ENCODE measurements at regions not wholly inside any gene's neighbourhood (a gene's known extent, or its start where the extent isn't known, plus 50 kb on each side); places are given as distances from the start of the nearest gene placed in this dataset.

- TF ChIP-seq PREB (CRISPR knock-in tag; IDR thresholded peaks at IDR 0.05; ENCODE audit: borderline replicate concordance) (no peak), TCF7 (CRISPR knock-in tag; IDR thresholded peaks at IDR 0.05; ENCODE audit: low read depth) (no peak), CBFB (CRISPR knock-in tag; IDR thresholded peaks at IDR 0.05; ENCODE audit: low read depth) (no peak), RORB (CRISPR knock-in tag; IDR thresholded peaks at IDR 0.05) (no peak), EMX1 (CRISPR knock-in tag; IDR thresholded peaks at IDR 0.05) (no peak)
These were observed 61.6 kb upstream of the ECE1 start (continued) for GRCh38 chr1:21351901-21352300.

- no peaks in the 10 kb centered on the region for H3K4me1 Mint-ChIP-seq
- POLR2A ChIA-PET: no interaction called here
- no peak overlapping the region for H3K4me3 Mint-ChIP-seq
- DNase-seq (ENCODE audit: low spot score) (no peak), ATAC-seq (no peak)
- H3K36me3 Mint-ChIP-seq: no peaks in the 10 kb centered on the region
- CTCF ChIA-PET: interaction anchor here (0.9 to 4.0 kb wide), 3 partner anchors 12 to 82 kb away, joined by 3 to 25 read pairs (median 5); no protein-coding TSS in a partner anchor
- H3K9me3 Mint-ChIP-seq: no peaks in the 10 kb centered on the region
- H3K27ac Mint-ChIP-seq: no peak overlapping the region
- TF ChIP-seq, protein P1, sequence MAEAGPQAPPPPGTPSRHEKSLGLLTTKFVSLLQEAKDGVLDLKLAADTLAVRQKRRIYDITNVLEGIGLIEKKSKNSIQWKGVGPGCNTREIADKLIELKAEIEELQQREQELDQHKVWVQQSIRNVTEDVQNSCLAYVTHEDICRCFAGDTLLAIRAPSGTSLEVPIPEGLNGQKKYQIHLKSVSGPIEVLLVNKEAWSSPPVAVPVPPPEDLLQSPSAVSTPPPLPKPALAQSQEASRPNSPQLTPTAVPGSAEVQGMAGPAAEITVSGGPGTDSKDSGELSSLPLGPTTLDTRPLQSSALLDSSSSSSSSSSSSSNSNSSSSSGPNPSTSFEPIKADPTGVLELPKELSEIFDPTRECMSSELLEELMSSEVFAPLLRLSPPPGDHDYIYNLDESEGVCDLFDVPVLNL (CRISPR knock-in tag; IDR thresholded peaks at IDR 0.05; ENCODE audit: borderline replicate concordance, low read depth): no peak
- TF ChIP-seq HMGXB4 (CRISPR knock-in tag; IDR thresholded peaks at IDR 0.05) (no peak), TP53 (CRISPR knock-in tag; IDR thresholded peaks at IDR 0.05) (no peak), ZNF232 (CRISPR knock-in tag; IDR thresholded peaks at IDR 0.05) (no peak), IRF2 (CRISPR knock-in tag; IDR thresholded peaks at IDR 0.05; ENCODE audit: borderline replicate concordance, low read depth) (no peak), PREB (CRISPR knock-in tag; IDR thresholded peaks at IDR 0.05; ENCODE audit: borderline replicate concordance) (no peak), ZNF219 (CRISPR knock-in tag; IDR thresholded peaks at IDR 0.05; ENCODE audit: borderline replicate concordance) (no peak), ZSCAN18 (CRISPR knock-in tag; IDR thresholded peaks at IDR 0.05) (no peak), ZNF423 (CRISPR knock-in tag; IDR thresholded peaks at IDR 0.05) (no peak), ZNF671 (CRISPR knock-in tag; IDR thresholded peaks at IDR 0.05) (no peak), JUN (CRISPR knock-in tag; IDR thresholded peaks at IDR 0.05) (no peak), ATF1 (CRISPR knock-in tag; IDR thresholded peaks at IDR 0.05) (no peak), CBFB (CRISPR knock-in tag; IDR thresholded peaks at IDR 0.05; ENCODE audit: low read depth) (no peak), ZBTB21 (CRISPR knock-in tag; IDR thresholded peaks at IDR 0.05; ENCODE audit: borderline replicate concordance) (no peak), GRHL2 (CRISPR knock-in tag; IDR thresholded peaks at IDR 0.05; ENCODE audit: insufficient replicate concordance, severe bottlenecking) (no peak), NFYB (CRISPR knock-in tag; conservative IDR thresholded peaks at IDR 0.05; ENCODE audit: low read depth) (no peak)
- TF ChIP-seq, protein P2, sequence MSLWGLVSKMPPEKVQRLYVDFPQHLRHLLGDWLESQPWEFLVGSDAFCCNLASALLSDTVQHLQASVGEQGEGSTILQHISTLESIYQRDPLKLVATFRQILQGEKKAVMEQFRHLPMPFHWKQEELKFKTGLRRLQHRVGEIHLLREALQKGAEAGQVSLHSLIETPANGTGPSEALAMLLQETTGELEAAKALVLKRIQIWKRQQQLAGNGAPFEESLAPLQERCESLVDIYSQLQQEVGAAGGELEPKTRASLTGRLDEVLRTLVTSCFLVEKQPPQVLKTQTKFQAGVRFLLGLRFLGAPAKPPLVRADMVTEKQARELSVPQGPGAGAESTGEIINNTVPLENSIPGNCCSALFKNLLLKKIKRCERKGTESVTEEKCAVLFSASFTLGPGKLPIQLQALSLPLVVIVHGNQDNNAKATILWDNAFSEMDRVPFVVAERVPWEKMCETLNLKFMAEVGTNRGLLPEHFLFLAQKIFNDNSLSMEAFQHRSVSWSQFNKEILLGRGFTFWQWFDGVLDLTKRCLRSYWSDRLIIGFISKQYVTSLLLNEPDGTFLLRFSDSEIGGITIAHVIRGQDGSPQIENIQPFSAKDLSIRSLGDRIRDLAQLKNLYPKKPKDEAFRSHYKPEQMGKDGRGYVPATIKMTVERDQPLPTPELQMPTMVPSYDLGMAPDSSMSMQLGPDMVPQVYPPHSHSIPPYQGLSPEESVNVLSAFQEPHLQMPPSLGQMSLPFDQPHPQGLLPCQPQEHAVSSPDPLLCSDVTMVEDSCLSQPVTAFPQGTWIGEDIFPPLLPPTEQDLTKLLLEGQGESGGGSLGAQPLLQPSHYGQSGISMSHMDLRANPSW (CRISPR knock-in tag; conservative IDR thresholded peaks at IDR 0.05; ENCODE audit: low read depth): no peak
- H3K27me3 Mint-ChIP-seq (ENCODE audit: low read depth): no peaks in the 10 kb centered on the region
These were observed 60.1 kb upstream of the ECE1 start for GRCh38 chr1:21350202-21350885.

Measured in WTC11 (cell line).